GM23338 (cell line): ENCODE measurements at regions not wholly inside any gene's neighbourhood (a gene's known extent, or its start where the extent isn't known, plus 50 kb on each side); places are given as distances from the start of the nearest gene placed in this dataset.

Source experiments
- ATAC-seq: fragments of 200-7000 bp; cut with Tn5 transposase; 3 replicates; pipeline ENCODE4 v1.9.1; 2020
- DNase-seq: peaks from one replicate; pipeline ENCODE4 v3.0.0-alpha.2; 2015; ENCODE audit warnings: low spot score
- H2AFZ ChIP-seq: fragments of 200-600 bp; sonication (generic); 2 replicates; pipeline ENCODE4 v1.8.0; 2016; ENCODE audit warnings: antibody characterized with exemption, mild to moderate bottlenecking, moderate library complexity
- H3F3A ChIP-seq: fragments of 200-600 bp; sonication (generic); replicated peaks from 2 replicates; pipeline ENCODE4 v1.8.0; 2017; ENCODE audit warnings: antibody characterized with exemption, mixed run types, low read depth
- H3K27ac ChIP-seq: fragments of 200-600 bp; sonication (generic); 2 replicates; pipeline ENCODE4 v1.6.1; 2016; ENCODE audit warnings: low read depth
- H3K27me3 ChIP-seq: fragments of 200-600 bp; sonication (generic); 2 replicates; pipeline ENCODE4 v1.8.0; 2016; ENCODE audit warnings: mild to moderate bottlenecking, mixed run types, moderate library complexity; ENCODE audit not compliant: insufficient read depth
- H3K36me3 ChIP-seq: fragments of 200-600 bp; sonication (generic); 2 replicates; pipeline ENCODE4 v1.8.0; 2016; ENCODE audit warnings: mild to moderate bottlenecking; ENCODE audit not compliant: insufficient read depth
- H3K4me1 ChIP-seq: fragments of 200-600 bp; sonication (generic); 2 replicates; pipeline ENCODE4 v1.8.0; 2016; ENCODE audit warnings: mild to moderate bottlenecking, moderate library complexity; ENCODE audit not compliant: insufficient read depth
- H3K4me2 ChIP-seq: fragments of 200-600 bp; sonication (generic); 2 replicates; pipeline ENCODE4 v1.7.1; 2017; ENCODE audit warnings: mixed run types
- H3K4me3 ChIP-seq: fragments of 200-600 bp; sonication (generic); 2 replicates; pipeline ENCODE4 v1.6.1; 2016; ENCODE audit warnings: mixed run types
- H3K79me2 ChIP-seq: fragments of 200-600 bp; sonication (generic); replicated peaks from 2 replicates; pipeline ENCODE4 v1.8.0; 2017; ENCODE audit warnings: mild to moderate bottlenecking; ENCODE audit not compliant: insufficient read depth
- H3K9me2 ChIP-seq: fragments of 200-600 bp; sonication (generic); 2 replicates; pipeline ENCODE4 v1.8.0; 2017; ENCODE audit not compliant: insufficient read depth
- H4K20me1 ChIP-seq: fragments of 200-600 bp; sonication (generic); replicated peaks from 2 replicates; pipeline ENCODE4 v1.8.0; 2017; ENCODE audit warnings: mild to moderate bottlenecking; ENCODE audit not compliant: insufficient read depth
- H3K27ac Mint-ChIP-seq: 2 replicates; pipeline ENCODE4 v1.8.0; 2020; ENCODE audit warnings: inconsistent platforms, mild to moderate bottlenecking, moderate library complexity, mixed read lengths
- H3K27me3 Mint-ChIP-seq: 3 replicates; pipeline ENCODE4 v1.8.0; 2022; ENCODE audit warnings: low read depth, mild to moderate bottlenecking, moderate library complexity, mixed read lengths, inconsistent platforms; ENCODE audit not compliant: insufficient read depth, poor library complexity
- H3K36me3 Mint-ChIP-seq: 3 replicates; pipeline ENCODE4 v1.8.0; 2021; ENCODE audit warnings: low read depth, mild to moderate bottlenecking, inconsistent platforms, moderate library complexity, mixed read lengths
- H3K4me1 Mint-ChIP-seq: 3 replicates; pipeline ENCODE4 v1.8.0; 2020; ENCODE audit warnings: mild to moderate bottlenecking, inconsistent platforms, mixed read lengths
- H3K4me3 Mint-ChIP-seq: 3 replicates; pipeline ENCODE4 v1.8.0; 2021; ENCODE audit warnings: moderate library complexity, mild to moderate bottlenecking, inconsistent platforms, mixed read lengths
- H3K9me3 Mint-ChIP-seq: 3 replicates; pipeline ENCODE4 v1.8.0; 2020; ENCODE audit warnings: moderate library complexity, mild to moderate bottlenecking, inconsistent platforms, mixed read lengths
- CREB1 ChIP-seq: fragments of 250-450 bp; sonication (Bioruptor Pico); IDR thresholded peaks from 2 replicates; pipeline ENCODE4 v1.5.0; 2020; ENCODE audit warnings: low read depth, mild to moderate bottlenecking, moderate library complexity
- EZH2 ChIP-seq: fragments of 200-600 bp; sonication (generic); IDR thresholded peaks from one replicate; pipeline ENCODE4 v1.8.0; 2017; ENCODE audit warnings: antibody characterized with exemption, mild to moderate bottlenecking, low read depth; ENCODE audit not compliant: unreplicated experiment
- EZH2phosphoT487 ChIP-seq: fragments of 200-600 bp; sonication (generic); IDR thresholded peaks from one replicate; pipeline ENCODE4 v1.8.1; 2018; ENCODE audit warnings: antibody characterized with exemption; ENCODE audit not compliant: unreplicated experiment
- JUNB ChIP-seq: IDR thresholded peaks from one replicate; pipeline ENCODE4 v1.6.1; 2016; ENCODE audit warnings: antibody characterized with exemption; ENCODE audit not compliant: unreplicated experiment
- NANOG ChIP-seq: IDR thresholded peaks from 2 replicates; pipeline ENCODE4 v1.6.1; 2016; ENCODE audit warnings: antibody characterized with exemption, borderline replicate concordance
- POLR2AphosphoS5 ChIP-seq: IDR thresholded peaks from 2 replicates; pipeline ENCODE4 v1.6.1; 2016; ENCODE audit warnings: antibody characterized with exemption, low read depth
- STAT1 ChIP-seq: IDR thresholded peaks from one replicate; pipeline ENCODE4 v1.6.1; 2016; ENCODE audit warnings: antibody characterized with exemption; ENCODE audit not compliant: unreplicated experiment
- ZNF114 ChIP-seq: fragments of 250-450 bp; sonication (Bioruptor Pico); IDR thresholded peaks from 2 replicates; pipeline ENCODE4 v1.5.0; 2020; ENCODE audit warnings: mild to moderate bottlenecking, moderate library complexity
- ZNF331 ChIP-seq: fragments of 250-450 bp; sonication (Bioruptor Pico); IDR thresholded peaks from 2 replicates; pipeline ENCODE4 v1.5.0; 2020; ENCODE audit warnings: low read depth, mild to moderate bottlenecking, moderate library complexity
- ZNF462 ChIP-seq: fragments of 250-450 bp; sonication (Bioruptor Pico); IDR thresholded peaks from 2 replicates; pipeline ENCODE4 v1.5.0; 2020; ENCODE audit warnings: mild to moderate bottlenecking, moderate library complexity
- TF ChIP-seq, protein P1 (sequence below): IDR thresholded peaks from one replicate; pipeline ENCODE4 v1.6.1; 2018; ENCODE audit warnings: antibody characterized with exemption; ENCODE audit not compliant: unreplicated experiment
- TF ChIP-seq, protein P2 (sequence below): IDR thresholded peaks from 2 replicates; pipeline ENCODE4 v1.6.1; 2016; ENCODE audit warnings: antibody characterized with exemption
- TF ChIP-seq, protein P3 (sequence below), 2 experiments: fragments of 200-600 bp in 1 of 2; sonication (generic) in 1 of 2; conservative IDR thresholded peaks; 2 replicates each; pipeline versions ENCODE4 v1.5.1 to v1.6.1; 2016 to 2017; ENCODE audit warnings: antibody characterized with exemption in 2 of 2, low read depth in 2 of 2, mild to moderate bottlenecking in 2 of 2, moderate library complexity in 1 of 2

GRCh38 chr16:79947771-79948170 lies 347.2 kb upstream of the MAF start:
- ATAC-seq (no peak), DNase-seq (no peak)
- Histone ChIP-seq H4K20me1 (no peaks in the 10 kb centered on the region), H3K36me3 (no peaks in the 10 kb centered on the region), H3F3A (no peaks in the 10 kb centered on the region), H2AFZ (no peak overlapping the region), H3K4me1 (no peaks in the 10 kb centered on the region), H3K79me2 (no peaks in the 10 kb centered on the region), H3K4me3 (no peak overlapping the region), H3K27me3 (no peaks in the 10 kb centered on the region), H3K9me2 (no peaks in the 10 kb centered on the region), H3K27ac (no peak overlapping the region), H3K4me2 (no peak overlapping the region)
- Mint-ChIP-seq H3K27ac (no peak overlapping the region), H3K27me3 (peaks cover 1% of the 10 kb centered on the region), H3K4me3 (no peak overlapping the region), H3K9me3 (no peaks in the 10 kb centered on the region), H3K36me3 (no peaks in the 10 kb centered on the region), H3K4me1 (no peaks in the 10 kb centered on the region)
- TF ChIP-seq JUNB (no peak), ZNF114 (CRISPR knock-in tag) (no peak), EZH2 (no peak), STAT1 (no peak), CREB1 (CRISPR knock-in tag) (no peak), ZNF331 (CRISPR knock-in tag) (no peak), ZNF462 (CRISPR knock-in tag) (no peak), POLR2AphosphoS5 (no peak), NANOG (no peak), EZH2phosphoT487 (no peak)
- TF ChIP-seq, protein P1, sequence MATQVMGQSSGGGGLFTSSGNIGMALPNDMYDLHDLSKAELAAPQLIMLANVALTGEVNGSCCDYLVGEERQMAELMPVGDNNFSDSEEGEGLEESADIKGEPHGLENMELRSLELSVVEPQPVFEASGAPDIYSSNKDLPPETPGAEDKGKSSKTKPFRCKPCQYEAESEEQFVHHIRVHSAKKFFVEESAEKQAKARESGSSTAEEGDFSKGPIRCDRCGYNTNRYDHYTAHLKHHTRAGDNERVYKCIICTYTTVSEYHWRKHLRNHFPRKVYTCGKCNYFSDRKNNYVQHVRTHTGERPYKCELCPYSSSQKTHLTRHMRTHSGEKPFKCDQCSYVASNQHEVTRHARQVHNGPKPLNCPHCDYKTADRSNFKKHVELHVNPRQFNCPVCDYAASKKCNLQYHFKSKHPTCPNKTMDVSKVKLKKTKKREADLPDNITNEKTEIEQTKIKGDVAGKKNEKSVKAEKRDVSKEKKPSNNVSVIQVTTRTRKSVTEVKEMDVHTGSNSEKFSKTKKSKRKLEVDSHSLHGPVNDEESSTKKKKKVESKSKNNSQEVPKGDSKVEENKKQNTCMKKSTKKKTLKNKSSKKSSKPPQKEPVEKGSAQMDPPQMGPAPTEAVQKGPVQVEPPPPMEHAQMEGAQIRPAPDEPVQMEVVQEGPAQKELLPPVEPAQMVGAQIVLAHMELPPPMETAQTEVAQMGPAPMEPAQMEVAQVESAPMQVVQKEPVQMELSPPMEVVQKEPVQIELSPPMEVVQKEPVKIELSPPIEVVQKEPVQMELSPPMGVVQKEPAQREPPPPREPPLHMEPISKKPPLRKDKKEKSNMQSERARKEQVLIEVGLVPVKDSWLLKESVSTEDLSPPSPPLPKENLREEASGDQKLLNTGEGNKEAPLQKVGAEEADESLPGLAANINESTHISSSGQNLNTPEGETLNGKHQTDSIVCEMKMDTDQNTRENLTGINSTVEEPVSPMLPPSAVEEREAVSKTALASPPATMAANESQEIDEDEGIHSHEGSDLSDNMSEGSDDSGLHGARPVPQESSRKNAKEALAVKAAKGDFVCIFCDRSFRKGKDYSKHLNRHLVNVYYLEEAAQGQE, result no peak
- TF ChIP-seq, protein P2, sequence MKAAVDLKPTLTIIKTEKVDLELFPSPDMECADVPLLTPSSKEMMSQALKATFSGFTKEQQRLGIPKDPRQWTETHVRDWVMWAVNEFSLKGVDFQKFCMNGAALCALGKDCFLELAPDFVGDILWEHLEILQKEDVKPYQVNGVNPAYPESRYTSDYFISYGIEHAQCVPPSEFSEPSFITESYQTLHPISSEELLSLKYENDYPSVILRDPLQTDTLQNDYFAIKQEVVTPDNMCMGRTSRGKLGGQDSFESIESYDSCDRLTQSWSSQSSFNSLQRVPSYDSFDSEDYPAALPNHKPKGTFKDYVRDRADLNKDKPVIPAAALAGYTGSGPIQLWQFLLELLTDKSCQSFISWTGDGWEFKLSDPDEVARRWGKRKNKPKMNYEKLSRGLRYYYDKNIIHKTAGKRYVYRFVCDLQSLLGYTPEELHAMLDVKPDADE, result no peak
- TF ChIP-seq, protein P3, sequence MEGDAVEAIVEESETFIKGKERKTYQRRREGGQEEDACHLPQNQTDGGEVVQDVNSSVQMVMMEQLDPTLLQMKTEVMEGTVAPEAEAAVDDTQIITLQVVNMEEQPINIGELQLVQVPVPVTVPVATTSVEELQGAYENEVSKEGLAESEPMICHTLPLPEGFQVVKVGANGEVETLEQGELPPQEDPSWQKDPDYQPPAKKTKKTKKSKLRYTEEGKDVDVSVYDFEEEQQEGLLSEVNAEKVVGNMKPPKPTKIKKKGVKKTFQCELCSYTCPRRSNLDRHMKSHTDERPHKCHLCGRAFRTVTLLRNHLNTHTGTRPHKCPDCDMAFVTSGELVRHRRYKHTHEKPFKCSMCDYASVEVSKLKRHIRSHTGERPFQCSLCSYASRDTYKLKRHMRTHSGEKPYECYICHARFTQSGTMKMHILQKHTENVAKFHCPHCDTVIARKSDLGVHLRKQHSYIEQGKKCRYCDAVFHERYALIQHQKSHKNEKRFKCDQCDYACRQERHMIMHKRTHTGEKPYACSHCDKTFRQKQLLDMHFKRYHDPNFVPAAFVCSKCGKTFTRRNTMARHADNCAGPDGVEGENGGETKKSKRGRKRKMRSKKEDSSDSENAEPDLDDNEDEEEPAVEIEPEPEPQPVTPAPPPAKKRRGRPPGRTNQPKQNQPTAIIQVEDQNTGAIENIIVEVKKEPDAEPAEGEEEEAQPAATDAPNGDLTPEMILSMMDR (conservative IDR thresholded peaks at IDR 0.05; ENCODE audit: low read depth in 2 of 2), result no peak
